ENCODE measurements at regions not wholly inside any gene's neighbourhood (a gene's known extent, or its start where the extent isn't known, plus 50 kb on each side); places are given as distances from the start of the nearest gene placed in this dataset.
A peak's percentile ranks its signal among the peaks of the same experiment; 100 is the strongest.

DNA sequence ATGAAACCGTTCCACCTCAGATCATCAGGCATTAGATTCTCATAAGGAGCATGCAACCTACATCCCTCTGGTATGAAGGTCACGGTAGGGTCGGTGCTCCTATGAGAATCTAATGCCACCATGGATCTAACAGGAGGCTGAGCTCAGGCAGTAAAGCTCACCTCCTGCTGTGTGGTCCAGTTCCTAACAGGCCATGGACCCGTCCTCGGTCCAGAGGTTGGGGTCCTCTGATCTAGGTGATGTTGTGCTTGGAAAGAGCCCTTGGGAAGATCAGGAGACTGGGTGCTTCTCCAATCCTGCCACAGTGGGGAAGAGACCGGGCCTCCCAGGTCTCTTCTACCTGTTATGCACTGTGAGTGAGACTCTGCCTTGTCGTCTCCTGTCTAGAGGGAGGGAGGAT, 104.6 kb downstream of the ACKR3 start:
- no peak for DNase-seq

DNA sequence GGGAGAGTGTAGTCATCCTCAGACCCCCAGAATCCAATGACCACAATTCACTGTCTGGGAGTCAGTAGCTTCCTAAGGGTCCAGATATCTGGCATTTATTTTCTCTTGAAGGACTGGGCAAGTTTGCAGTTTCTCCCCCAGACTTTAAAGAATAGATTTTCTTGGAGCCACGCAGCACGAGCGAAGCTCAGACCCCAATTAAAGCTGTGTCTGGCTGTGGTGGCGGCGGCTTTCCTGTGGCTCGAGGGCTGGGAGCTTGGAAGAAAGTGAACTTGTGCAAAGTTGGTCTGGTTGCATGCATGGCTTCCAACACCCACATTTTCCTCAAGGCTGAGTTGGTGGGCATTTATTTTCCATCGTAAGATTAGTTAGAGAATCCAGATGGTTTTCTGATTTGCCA, 105.0 kb downstream of the ACKR3 start:
- DNase-seq, result no peak

DNA sequence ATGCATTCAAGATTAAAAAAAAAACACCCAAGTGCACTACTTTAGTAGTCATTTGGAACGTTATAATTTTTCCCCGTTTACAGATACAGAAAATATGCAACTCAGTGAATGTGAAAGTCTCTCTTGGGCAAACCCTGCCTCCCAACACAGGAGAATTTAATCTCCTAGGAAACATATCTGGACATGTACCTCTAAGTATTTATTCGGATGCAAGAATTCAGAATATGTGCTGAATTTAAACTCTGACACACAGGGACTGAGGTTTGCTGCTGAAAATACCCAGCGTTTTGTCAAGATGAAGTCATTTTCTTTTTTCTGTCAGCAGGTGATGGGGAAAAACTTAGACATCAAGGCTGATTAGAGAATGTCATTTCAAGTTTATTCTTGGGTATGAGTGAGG, 105.4 kb downstream of the ACKR3 start:
- no peak for DNase-seq

DNA sequence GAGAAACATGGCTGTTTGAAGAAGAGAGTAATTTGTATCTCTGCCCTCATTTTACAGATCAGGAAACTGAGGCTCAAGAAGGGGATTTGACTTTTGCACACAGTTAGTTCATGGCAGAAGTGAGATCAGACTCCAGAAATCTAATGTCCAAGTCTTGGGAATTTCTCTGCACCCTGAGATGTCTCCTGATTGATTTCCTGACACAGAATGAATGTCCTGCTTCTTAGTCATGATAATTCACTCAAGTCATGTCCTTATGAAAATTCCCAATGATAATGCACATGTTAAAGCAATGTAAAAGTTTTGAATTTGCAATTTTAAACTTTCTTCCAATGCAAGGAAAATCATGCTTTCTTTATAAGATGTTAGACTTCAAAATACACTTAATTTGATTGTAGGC, 105.9 kb downstream of the ACKR3 start:
- no peak for DNase-seq

DNA sequence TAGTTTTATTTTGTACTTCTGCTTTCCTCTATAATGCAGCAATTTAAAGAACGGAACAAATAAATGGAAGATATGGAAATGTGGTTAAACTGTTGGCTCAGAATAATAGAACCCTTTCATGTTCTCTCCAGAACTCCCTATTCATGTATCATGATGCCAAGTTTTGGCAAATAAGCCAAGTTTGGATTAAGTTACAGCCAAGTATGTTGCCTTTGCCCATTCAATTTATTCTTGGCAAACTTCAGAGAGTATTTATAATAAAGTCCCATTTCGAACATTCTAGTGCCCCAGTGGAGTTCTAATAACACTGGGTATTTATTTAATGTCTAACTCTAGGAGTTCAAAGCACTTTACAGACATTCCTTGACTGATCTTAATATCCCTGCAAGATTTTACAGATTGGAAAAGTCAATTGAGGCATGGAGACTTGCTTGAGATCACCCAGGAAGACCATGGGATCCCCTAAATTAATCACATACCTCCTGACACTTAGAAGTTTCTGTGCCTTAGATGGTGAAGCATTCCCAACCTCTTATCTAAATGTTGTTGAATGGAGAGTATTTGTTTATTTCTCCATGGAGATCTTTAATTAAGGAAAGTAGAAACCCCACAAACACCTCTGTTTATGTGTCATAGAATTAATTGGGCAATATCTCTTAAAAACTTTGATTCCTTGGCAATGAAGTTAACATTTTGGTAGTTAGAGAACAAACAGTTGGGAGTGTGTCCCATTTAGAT, 106.7 kb downstream of the ACKR3 start:
- DNase-seq, result no peak

DNA sequence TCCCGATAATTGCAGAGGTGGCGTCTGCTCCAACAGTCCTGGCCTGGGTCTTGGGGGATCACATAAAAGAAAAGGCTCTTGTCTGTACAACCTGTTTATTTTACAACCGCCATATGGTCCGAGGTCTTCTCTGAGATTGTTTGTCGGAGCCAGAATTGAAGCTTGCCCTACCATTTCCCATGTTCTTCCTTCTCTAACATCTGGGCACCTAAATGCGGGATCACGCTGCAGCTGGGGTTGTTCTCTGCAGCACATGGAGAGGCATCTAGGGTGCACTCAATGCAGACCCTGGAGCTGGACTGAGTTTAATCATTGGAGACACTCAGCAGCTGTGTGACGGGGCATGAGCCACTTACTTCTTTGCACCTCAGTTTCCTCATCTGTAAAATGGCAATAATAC, 107.7 kb downstream of the ACKR3 start:
- no peak for DNase-seq

DNA sequence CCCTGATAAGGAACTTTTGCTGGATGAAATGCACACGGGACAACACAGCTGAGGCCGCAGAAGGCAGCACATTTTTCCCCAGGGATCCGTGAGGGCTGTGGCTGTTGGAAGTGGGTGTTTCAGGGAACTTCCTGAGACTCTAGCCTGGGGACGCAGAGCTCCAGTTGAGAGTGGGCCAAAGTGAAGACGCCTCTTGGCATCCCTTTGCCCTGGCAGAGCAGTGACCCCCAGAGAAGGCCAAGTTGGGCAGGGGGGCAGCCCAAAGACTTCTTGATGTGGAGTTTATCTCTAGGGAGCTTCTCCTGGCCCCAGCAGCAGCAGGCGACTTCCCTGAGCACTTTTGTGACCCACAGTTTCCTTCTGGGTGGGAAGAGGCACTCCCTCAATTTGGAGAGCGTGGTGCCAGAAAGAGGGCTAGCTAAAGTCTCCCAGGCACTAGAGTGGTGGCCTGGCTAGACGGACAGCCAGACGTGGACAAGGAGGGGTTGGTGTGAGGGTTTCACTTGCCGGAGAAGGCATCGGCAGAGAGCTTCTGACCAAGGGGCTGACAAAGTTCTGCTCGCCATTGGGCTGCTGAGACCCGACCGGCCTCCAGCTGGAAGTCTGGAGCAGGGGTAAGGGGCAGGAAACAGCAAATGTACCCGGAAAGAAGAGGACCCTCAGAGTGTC, 108.8 kb downstream of the ACKR3 start:
- no peak for DNase-seq

DNA sequence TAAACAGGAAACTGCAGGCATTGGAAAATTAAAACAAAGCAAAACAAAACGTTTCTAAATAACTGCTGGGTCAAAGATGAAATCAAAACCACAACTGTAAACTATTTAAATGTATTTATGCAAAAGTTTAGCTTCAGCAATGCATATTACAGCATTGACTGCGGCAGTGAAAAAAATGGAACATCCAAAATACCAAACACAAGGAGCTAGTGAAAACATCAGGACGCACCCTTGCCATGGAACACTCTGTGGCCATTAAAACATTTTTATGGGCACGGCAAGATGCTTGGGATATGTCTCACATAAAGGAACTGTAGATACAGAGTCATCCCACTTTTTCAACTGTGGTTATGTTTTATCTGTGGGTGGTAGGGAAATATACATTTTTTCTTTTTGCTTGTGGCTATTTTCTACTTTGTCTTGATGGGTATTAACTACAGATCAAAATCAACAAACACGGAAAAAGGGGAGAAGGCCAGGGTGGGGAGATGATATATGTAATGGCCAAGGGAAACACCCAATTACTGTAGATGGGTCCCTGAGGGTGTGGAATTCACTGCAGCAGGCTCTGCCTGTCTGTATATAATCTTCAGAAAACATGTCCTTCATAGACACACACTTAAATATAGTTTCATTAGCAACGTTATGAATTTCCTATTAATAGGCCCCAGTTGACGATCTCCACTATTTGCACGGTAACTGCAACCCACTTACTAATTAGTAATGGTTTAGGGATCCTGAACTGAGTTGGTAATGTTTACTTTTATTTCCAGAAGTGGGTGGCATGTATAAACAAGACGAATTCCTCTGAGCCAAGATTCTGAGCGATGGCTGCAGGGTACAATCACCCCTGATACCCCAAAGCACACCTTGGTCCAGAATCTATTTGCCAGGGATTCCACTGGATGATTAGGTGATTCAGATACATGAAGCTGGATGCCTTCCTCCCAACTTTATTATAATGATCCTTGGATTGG, 110.5 kb downstream of the ACKR3 start:
- DNase-seq, result peak; percentile 15 to 29

DNA sequence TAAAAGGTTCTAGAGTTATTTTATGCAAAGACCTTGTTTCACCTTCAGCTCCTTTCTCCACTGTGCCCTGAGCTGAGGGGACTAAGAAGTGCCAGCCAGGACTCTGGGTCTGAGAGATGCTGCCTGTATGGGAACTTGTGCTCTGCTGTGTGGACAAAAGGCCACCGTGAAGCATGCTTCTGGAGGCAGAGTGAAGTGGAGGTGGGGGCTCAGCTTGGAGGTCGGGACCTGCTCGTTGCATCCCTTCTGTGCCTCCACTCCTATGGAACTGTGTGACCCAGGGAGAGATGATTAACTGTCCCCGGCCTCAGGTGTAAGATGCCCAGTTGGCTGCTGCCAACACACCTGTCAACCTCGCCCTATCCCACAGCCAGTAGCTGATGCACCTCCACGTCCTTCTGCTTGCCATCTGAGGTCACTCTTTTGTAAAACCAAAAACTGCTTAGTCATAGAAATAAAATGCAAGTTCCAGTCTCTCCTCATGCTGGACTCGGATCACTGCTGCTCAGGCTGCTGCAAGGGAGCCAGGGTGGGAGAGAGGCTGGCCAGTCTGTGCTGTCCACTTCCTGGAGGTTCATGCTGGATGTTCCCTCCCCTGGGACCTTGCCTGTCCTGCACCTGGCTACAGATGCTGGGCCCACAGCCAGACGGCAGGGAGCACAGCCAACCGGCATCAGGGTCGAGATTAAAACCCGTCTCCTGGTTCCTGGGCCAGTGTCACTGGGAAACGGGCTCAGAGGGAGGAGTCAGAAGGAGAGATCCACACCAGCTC, 113.2 kb downstream of the ACKR3 start:
- DNase-seq, result no peak

DNA sequence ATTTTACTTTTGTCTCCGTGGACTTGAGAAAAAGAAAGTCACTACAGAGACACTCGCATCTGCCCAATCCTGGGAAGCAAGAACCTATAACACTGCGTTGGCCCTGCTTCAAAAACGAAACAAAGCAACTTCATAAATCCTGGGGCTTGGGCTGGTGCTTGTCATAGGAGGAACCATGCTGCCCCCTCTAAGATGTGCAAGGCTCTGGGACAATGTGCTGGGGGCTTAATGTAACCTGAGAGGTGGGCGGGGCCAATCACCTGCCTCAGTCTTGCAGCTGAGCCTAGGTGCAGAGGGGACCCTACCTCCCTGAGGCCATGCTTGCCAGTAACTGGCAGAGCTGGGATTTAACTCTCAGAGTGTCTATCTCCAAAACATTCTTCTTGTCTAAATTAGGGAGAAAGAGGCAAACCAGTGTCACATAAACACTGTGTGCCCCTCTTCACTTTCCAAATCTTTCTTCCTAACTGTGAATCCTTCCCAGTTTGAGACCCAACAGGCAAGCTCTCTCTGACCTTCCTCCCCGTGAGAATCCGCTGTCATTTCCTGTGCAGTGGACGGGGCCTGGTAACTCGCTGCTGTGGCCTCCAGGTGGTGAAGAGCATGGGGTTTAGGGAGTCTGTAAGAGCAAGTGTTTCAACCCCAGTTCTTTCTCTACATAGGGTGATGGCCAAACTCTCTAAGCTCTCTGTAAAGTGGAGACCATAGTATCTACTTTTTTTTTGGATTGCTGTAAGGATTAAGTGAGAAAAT, 115.1 kb downstream of the ACKR3 start:
- no peak for DNase-seq

DNA sequence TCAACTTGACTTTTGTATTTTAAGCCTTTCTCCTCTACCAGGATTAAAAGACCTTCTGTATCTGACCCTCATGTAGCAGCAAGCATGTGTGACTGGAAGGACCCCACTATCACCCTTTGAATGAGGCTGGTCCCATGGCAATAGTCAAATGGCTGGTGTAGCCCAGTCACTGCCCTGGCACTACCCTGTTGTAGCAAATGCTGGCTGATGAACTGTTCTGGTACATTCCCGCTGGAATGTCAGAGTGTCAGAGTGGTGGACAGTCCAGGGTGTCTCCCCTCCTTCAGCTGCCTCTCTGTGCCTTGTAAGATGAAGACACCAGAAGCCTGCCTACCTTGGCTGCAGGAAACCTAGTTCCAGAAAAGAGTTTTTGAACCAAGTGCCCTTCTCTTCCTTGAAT, 115.7 kb downstream of the ACKR3 start:
- DNase-seq, result no peak

DNA sequence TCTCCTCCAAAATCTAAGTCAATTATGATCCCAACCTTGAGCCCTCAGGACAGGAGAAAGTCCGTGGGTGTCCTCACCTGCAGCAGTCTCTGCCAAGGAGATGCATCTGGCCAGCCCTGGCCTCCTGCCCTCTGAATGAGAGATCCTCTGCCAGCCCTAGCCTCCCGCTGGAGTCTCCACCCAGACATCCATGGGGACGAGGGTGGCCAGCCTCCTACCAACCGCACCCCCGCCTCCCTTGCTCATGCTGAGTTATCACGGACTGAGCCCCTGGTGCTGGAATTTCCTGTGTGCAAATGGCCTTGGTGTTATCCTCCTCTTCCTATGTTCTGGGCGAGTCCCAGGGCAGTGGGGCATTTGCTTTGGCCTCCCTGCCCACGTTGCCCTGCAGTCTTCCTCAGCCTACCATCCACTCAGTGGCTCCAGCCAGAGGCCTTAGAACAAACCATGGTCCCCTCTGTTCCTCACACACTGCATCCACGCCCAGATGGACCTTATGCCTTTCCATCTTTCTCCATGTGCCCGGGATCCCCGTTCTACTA, 116.4 kb downstream of the ACKR3 start:
- no peak for DNase-seq

DNA sequence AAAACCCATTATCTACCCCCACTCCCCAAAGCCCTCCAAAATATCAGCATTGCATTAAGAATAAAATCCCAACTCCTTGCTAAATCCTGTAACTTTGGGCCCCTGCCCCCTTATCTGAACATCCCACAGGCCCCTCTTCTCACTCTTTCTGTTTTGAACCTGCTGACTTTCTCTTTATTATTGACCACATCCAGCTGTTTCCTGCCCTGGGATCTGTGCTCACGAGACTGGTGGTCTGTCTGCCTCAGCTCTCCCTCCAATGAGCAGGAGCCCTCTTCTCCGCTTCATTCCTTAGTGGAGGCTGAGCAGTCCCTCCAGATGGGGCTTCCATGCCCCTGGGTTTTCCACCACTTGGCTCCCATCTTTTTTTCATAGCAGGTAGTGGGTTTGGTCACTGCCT, 116.9 kb downstream of the ACKR3 start:
- DNase-seq, result no peak

DNA sequence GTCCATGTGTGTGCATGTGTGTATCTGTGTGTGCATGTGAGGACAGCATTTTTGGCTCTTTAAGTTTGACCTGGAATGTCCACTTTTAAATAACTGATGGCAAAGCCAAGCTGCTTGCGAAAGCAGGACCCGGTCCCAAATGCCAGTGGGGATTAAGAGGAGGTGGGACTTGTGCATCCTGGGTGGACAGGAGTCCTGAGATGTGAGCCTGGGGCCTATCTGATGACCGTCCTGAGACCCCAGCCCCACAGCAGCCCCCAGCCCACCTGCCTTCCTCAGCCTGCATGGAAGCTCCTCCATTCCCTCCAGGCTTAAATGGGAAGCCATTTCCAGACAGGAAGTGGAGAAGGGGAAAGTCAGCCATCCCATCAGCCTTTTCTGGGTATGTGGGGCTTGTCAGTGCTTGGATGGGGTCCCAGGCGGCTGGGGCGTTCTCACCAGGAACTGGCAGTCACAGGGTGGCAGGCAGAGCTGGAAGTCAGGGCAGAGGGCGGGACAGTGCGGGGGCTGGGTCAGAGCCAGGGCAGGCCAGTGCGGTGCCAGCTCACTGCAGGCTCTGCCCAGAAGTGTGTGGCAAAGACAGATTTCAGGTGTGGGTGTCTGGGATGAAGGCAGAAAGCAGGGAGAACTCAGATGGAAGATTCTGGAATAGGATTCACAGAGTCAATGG, 117.8 kb downstream of the ACKR3 start:
- no peak for DNase-seq

DNA sequence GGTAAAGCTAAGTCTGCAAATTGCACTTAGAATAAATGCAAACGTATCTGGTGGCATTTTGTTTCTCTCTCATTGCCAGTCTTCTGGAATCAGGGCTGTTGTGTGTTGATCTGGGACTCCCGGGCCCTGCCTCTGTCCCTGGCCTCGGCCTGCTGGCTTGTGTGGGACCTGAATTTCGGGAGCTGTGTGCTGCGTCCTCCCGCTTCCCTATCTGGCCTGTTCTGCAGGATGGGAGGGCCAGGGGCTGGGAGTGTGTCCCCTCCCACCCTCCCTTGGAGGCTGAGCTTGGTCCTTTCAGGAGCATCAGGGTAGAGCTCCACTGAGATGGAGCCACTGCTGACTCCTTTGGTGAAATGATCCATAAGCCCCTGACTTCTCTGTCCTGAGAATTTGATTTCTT, 118.5 kb downstream of the ACKR3 start:
- no peak for DNase-seq

DNA sequence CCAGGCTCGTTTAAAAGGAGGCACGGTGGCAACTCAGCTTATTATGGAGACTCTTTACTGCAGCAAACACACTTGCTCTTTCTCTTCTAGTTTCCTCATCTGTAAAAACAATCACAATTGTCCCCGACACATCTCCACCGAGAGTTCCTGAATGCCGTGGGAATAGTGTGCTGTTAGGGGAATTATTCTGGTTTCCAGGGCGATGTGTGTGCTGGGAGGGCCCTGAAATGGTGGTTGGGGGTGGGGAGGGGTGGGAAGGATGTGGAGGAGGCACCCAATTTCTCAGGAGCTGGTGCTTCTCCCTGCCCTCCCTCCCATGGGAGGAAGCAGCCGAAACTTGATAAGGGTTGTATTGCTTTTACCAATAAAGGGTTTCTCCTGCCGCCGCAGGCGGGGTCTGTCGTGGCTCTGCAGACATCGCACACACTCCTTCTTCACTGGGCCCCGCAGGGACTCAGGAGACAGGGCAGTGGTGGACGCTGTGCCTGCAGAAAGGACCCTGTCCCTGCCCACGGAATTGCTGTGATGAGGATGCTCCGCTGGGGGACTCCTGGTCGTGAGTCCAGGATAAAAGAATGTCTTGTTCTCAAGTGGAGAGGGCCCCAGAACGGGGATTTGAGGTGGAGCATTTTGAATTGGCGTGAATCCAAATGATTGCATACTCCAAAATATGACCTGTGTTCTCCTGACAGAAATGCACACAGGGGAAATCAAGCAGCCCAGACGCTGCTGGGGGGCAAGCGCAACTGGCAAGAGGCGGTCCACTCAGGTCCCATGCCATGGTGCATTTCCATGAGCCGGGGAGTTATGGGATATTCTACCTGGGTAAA, 119.2 kb downstream of the ACKR3 start:
- no peak for DNase-seq

DNA sequence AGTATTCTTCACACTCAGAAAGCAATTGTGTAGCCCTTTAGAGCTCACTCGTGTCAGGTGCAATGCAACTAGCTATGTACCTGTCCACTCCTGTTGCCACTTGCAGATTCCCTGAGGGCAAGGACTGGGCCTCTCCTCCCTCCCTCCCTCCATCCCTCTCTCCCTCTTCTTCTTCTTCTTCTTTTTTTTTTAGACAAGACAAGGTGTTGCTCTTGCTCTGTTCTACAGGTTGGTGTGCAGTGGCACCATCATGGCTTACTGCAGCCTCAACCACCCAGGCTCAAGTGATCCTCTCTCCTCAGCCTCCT, 119.7 kb downstream of the ACKR3 start:
- DNase-seq, result no peak

DNA sequence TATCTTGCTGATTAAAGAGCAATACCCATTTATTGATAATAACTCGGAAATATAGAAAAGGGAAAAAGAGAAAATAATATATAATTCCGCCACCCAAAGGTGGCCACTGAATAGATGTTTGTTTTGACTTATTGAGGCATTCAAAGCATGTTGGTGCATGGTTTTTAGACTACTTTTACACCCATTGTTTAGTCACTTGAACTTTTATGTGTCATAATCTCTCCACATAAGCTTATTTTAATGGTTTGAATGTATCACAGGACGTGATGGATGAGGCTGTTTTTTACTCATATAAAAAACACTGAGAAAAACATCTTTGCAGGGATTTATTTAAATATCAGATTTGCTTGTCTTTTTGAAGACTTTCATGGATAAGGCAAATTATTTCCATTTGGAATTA, 120.4 kb downstream of the ACKR3 start:
- no peak for DNase-seq

DNA sequence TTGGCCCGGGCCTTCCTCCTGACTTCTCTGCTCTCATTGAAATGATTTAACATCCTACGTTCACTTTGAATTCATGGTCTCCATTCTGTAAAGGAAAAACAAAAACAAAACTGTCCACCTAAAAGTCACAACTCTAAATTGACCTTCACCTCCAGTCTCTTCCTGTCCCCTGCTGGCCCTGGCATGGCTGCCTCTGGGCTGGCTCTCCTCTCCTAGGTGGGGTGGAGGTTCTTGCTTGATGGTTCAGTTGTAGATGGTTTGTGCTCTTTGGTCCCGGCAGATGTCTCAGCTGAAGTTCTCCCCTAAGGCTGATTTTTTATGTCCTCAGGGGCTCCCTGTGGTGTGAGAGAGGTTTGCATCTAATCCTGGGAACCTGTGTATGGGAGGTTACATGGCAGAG, 121.1 kb downstream of the ACKR3 start:
- DNase-seq, result no peak

DNA sequence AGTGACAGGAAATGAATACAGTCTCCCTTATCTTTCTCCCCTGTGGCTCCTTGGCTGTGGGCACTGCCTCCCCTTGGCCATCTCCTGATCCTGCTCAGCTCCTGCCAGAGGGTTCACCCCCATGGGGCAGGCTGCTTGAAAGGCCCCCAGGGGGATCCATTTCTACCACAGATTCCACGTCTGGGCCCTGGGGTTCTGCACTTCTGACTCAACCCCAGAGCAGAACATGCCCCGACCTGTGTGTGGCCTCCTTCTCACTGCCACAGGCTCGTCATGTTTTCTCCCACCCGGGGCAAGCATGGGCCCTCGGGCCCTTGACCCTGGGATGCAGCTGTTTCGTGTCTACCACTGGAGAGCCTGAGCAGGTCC, 122.2 kb downstream of the ACKR3 start:
- DNase-seq, result no peak

DNA sequence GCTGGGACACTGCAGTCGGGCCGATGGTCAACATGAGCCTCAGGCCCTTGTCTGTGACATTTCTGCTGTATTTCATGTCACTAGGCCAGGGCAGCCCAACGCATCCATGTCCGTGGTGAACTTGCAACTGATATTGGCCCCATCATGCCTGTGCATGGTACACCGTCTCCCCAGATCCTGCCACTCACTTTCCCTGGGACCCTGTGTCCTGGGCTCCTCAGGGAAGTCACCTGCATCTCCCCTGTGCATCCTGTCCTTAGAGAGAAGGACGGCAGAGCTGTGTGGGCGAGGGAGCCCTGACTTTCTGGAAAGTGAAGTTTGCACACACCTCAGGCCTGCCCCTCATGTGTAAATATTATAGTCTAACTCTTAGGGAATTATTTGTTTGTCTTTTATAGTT, 123.3 kb downstream of the ACKR3 start:
- no peak for DNase-seq

Measured in NCI-H526 (cell line).